HCT116 (cell line): ENCODE measurements at regions not wholly inside any gene's neighbourhood (a gene's known extent, or its start where the extent isn't known, plus 50 kb on each side); places are given as distances from the start of the nearest gene placed in this dataset.

ENCODE experiments used
- ATAC-seq: fragments of 200-7000 bp; cut with Tn5 transposase; 2 replicates; pipeline ENCODE4 v1.9.1; 2020; ENCODE audit warnings: mild to moderate bottlenecking, moderate library complexity
- BruUV-seq: library from RNA; stranded (reverse); fragments of 400-500 nt; replicated peaks from 2 replicates; lab custom pipeline; 2021; lab: Mats Ljungman, UMichigan
- CTCF ChIA-PET: fragments of 300-600 bp; sonication (Branson Sonifier 250); formaldehyde crosslinking; loops from one replicate; lab custom pipeline; 2021; ENCODE audit warnings: antibody characterized with exemption; lab: Charles Lee
- POLR2A ChIA-PET: fragments of 300-600, 350-600 bp; sonication (Branson Sonifier 250); formaldehyde crosslinking; loops from one replicate; lab custom pipeline; 2021; ENCODE audit warnings: antibody characterized with exemption; lab: Charles Lee
- RAD21 ChIA-PET, 2 experiments: fragments of 300-600 bp; sonication (Branson Sonifier 250); formaldehyde crosslinking; loops; one replicate each; lab custom pipeline; 2023; ENCODE audit warnings: low total read pairs in 2 of 2; ENCODE audit not compliant: uncharacterized antibody in 2 of 2, unreplicated experiment in 2 of 2, low non-redundant PET in 1 of 2; lab: Charles Lee
- DNase-seq: peaks from one replicate; pipeline ENCODE4 v3.0.0-alpha.2; 2010; ENCODE audit warnings: low read depth, low spot score
- H2AFZ ChIP-seq: fragments of 200-600 bp; shearing (Covaris generic), sonication (generic); 2 replicates; pipeline ENCODE4 v1.6.1; 2017; ENCODE audit warnings: low read depth, mixed run types, mixed read lengths, antibody characterized with exemption, low read length; ENCODE audit not compliant: poor library complexity, severe bottlenecking
- H3K27ac ChIP-seq: 2 replicates; pipeline ENCODE4 v1.5.1; 2012; ENCODE audit warnings: low read depth, low read length
- H3K27me3 ChIP-seq: fragments of 200-600 bp; sonication (generic); 2 replicates; pipeline ENCODE4 v1.6.1; 2016; ENCODE audit warnings: mixed run types, low read length, mixed read lengths; ENCODE audit not compliant: insufficient read depth
- H3K36me3 ChIP-seq, 2 experiments: fragments of 200-500 bp in 1 of 2; fragments of 200-600 bp in 1 of 2; sonication (Bioruptor generic) in 1 of 2; sonication (generic) in 1 of 2; 2 replicates each; pipeline versions ENCODE4 v1.5.1 to v1.6.1; 2014 to 2016; ENCODE audit warnings: low read length in 2 of 2, inconsistent platforms in 1 of 2, mixed read lengths in 1 of 2, mixed run types in 1 of 2; ENCODE audit not compliant: insufficient read depth in 2 of 2, control insufficient read depth in 1 of 2
- H3K4me1 ChIP-seq, 2 experiments: fragments of 200-600 bp in 1 of 2; sonication (generic) in 1 of 2; 2 replicates each; pipeline versions ENCODE4 v1.5.1 to v1.6.1; 2012 to 2017; ENCODE audit warnings: low read length in 2 of 2, inconsistent platforms in 1 of 2, mild to moderate bottlenecking in 1 of 2, mixed read lengths in 1 of 2, mixed run types in 1 of 2, moderate library complexity in 1 of 2; ENCODE audit not compliant: insufficient read depth in 2 of 2, control insufficient read depth in 1 of 2
- H3K4me2 ChIP-seq: fragments of 200-600 bp; sonication (generic); 2 replicates; pipeline ENCODE4 v1.6.1; 2017; ENCODE audit warnings: mixed run types, low read length, mixed read lengths
- H3K4me3 ChIP-seq, 2 experiments: fragments of 200-600 bp in 1 of 2; sonication (generic) in 1 of 2; replicated peaks in 1 of 2; 2 replicates each; pipeline ENCODE4 v1.5.1; 2011 to 2016; ENCODE audit warnings: low read length in 2 of 2, control low read depth in 1 of 2, low read depth in 1 of 2, mild to moderate bottlenecking in 1 of 2, mixed read lengths in 1 of 2, mixed run types in 1 of 2
- H3K79me2 ChIP-seq: fragments of 200-600 bp; sonication (generic); 2 replicates; pipeline ENCODE4 v1.6.1; 2017; ENCODE audit warnings: mild to moderate bottlenecking, mixed run types, low read length, moderate library complexity, mixed read lengths; ENCODE audit not compliant: insufficient read depth
- H3K9ac ChIP-seq: fragments of 200-600 bp; sonication (generic); 2 replicates; pipeline ENCODE4 v1.6.1; 2016; ENCODE audit warnings: low read length, mixed read lengths
- H3K9me2 ChIP-seq: fragments of 200-600 bp; sonication (generic), shearing (Covaris generic); 2 replicates; pipeline ENCODE4 v1.6.1; 2017; ENCODE audit warnings: mixed run types, mild to moderate bottlenecking, moderate library complexity; ENCODE audit not compliant: insufficient read depth
- H3K9me3 ChIP-seq, 2 experiments: fragments of 200-500 bp in 1 of 2; fragments of 200-600 bp in 1 of 2; sonication (Bioruptor generic) in 1 of 2; sonication (generic) in 1 of 2; 2 replicates each; pipeline ENCODE4 v1.6.1; 2014 to 2017; ENCODE audit warnings: low read length in 2 of 2, mixed read lengths in 2 of 2, inconsistent platforms in 1 of 2, low read depth in 1 of 2, mild to moderate bottlenecking in 1 of 2, mixed run types in 1 of 2, moderate library complexity in 1 of 2; ENCODE audit not compliant: control insufficient read depth in 1 of 2, insufficient read depth in 1 of 2
- H4K20me1 ChIP-seq: fragments of 200-600 bp; sonication (generic), shearing (Covaris generic); 2 replicates; pipeline ENCODE4 v1.6.1; 2017; ENCODE audit warnings: mixed run types, mild to moderate bottlenecking, moderate library complexity; ENCODE audit not compliant: insufficient read depth
- CBX3 ChIP-seq: IDR thresholded peaks from 2 replicates; pipeline ENCODE4 v1.6.1; 2012; ENCODE audit warnings: low read depth
- ELF1 ChIP-seq: IDR thresholded peaks from 2 replicates; pipeline ENCODE4 v1.6.1; 2012; ENCODE audit warnings: low read depth, borderline replicate concordance
- EZH2phosphoT487 ChIP-seq: fragments of 200-600 bp; IDR thresholded peaks from 2 replicates; pipeline ENCODE4 v1.6.1; 2018; ENCODE audit warnings: antibody characterized with exemption, borderline replicate concordance
- POLR2AphosphoS5 ChIP-seq: IDR thresholded peaks from 2 replicates; pipeline ENCODE4 v1.6.1; 2011; ENCODE audit warnings: mild to moderate bottlenecking, low read depth, low read length, moderate library complexity
- RAD21 ChIP-seq: IDR thresholded peaks from 2 replicates; pipeline ENCODE4 v1.6.1; 2012; ENCODE audit warnings: low read depth, mild to moderate bottlenecking
- TCF7L2 ChIP-seq: IDR thresholded peaks from 2 replicates; pipeline ENCODE4 v1.7.0; 2011; ENCODE audit warnings: borderline replicate concordance, inconsistent platforms; ENCODE audit not compliant: insufficient read depth, insufficient read length; ENCODE audit errors: extremely low read depth
- YY1 ChIP-seq: IDR thresholded peaks from 2 replicates; pipeline ENCODE4 v1.6.1; 2011; ENCODE audit warnings: low read length, low read depth, moderate library complexity, mild to moderate bottlenecking; ENCODE audit not compliant: insufficient replicate concordance; ENCODE audit errors: extremely low read depth
- intact Hi-C: fragments of 100-400 bp; cut with micrococcal nuclease; formaldehyde crosslinking; loops from 2 replicates; pipeline ENCODE4 v1.10.0; 2022
- TF ChIP-seq, protein P1 (sequence below): IDR thresholded peaks from 2 replicates; pipeline ENCODE4 v1.6.1; 2012
- TF ChIP-seq, protein P2 (sequence below): IDR thresholded peaks from 2 replicates; pipeline ENCODE4 v1.6.1; 2012; ENCODE audit warnings: low read depth

DNA sequence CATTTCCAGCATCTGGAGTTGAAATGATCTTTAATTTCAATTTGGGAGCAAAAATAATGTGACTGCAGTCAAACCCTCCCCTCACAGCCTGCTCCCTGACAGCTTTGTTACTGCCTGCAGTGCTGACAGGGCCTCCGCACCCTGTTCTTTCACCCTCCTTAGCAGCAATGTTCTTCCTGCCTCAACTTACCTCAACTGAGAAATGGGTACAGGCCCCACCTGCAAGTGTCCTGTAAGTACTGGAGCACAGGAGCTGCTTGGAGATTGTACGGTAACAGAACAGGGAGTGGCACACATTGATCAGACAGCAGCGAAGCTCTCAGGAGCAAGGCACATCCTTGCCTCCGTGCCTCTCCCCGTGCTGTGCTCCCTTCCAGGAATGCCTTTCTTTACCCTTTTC, 131.3 kb downstream of the CHST1 start:
- Histone ChIP-seq H3K4me2 (no peak overlapping the region), H3K36me3 (no peaks in the 10 kb centered on the region), H3K9ac (no peak overlapping the region), H2AFZ (no peak overlapping the region), H3K27ac (no peak overlapping the region), H3K9me3 (no peaks in the 10 kb centered on the region), H3K9me2 (no peaks in the 10 kb centered on the region), H3K4me3 (no peak overlapping the region), H3K27me3 (peaks cover 55% of the 10 kb centered on the region), H3K4me1 (no peaks in the 10 kb centered on the region), H3K79me2 (no peaks in the 10 kb centered on the region), H4K20me1 (no peaks in the 10 kb centered on the region)
- intact Hi-C loops, result no loop called here
- DNase-seq (no peak), ATAC-seq (no peak)
- TF ChIP-seq CBX3 (no peak), YY1 (no peak), POLR2AphosphoS5 (no peak), EZH2phosphoT487 (no peak), TCF7L2 (no peak), ELF1 (no peak), RAD21 (no peak)
- TF ChIP-seq, protein P1, sequence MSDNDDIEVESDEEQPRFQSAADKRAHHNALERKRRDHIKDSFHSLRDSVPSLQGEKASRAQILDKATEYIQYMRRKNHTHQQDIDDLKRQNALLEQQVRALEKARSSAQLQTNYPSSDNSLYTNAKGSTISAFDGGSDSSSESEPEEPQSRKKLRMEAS, result no peak
- TF ChIP-seq, protein P2, sequence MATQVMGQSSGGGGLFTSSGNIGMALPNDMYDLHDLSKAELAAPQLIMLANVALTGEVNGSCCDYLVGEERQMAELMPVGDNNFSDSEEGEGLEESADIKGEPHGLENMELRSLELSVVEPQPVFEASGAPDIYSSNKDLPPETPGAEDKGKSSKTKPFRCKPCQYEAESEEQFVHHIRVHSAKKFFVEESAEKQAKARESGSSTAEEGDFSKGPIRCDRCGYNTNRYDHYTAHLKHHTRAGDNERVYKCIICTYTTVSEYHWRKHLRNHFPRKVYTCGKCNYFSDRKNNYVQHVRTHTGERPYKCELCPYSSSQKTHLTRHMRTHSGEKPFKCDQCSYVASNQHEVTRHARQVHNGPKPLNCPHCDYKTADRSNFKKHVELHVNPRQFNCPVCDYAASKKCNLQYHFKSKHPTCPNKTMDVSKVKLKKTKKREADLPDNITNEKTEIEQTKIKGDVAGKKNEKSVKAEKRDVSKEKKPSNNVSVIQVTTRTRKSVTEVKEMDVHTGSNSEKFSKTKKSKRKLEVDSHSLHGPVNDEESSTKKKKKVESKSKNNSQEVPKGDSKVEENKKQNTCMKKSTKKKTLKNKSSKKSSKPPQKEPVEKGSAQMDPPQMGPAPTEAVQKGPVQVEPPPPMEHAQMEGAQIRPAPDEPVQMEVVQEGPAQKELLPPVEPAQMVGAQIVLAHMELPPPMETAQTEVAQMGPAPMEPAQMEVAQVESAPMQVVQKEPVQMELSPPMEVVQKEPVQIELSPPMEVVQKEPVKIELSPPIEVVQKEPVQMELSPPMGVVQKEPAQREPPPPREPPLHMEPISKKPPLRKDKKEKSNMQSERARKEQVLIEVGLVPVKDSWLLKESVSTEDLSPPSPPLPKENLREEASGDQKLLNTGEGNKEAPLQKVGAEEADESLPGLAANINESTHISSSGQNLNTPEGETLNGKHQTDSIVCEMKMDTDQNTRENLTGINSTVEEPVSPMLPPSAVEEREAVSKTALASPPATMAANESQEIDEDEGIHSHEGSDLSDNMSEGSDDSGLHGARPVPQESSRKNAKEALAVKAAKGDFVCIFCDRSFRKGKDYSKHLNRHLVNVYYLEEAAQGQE, result no peak
- ChIA-PET RAD21 (no interaction called here), CTCF (no interaction called here), POLR2A (no interaction called here)
- BruUV-seq, result no TSS peak
